Endodermal cell (in vitro differentiated cells): ENCODE measurements at regions not wholly inside any gene's neighbourhood (a gene's known extent, or its start where the extent isn't known, plus 50 kb on each side); places are given as distances from the start of the nearest gene placed in this dataset.

Experiments
- DNase-seq: peaks from one replicate; pipeline ENCODE4 v3.0.0-alpha.2; 2017
- H3K27ac ChIP-seq: 2 replicates; pipeline ENCODE4 v1.5.1; 2013; ENCODE audit warnings: mild to moderate bottlenecking, low read depth, low read length, moderate library complexity
- H3K27me3 ChIP-seq: 2 replicates; pipeline ENCODE4 v1.6.1; 2013; ENCODE audit warnings: mild to moderate bottlenecking, low read length, moderate library complexity; ENCODE audit not compliant: insufficient read depth, control insufficient read depth, poor library complexity, severe bottlenecking
- H3K36me3 ChIP-seq: 2 replicates; pipeline ENCODE4 v1.7.0; 2013; ENCODE audit warnings: mild to moderate bottlenecking, low read length, moderate library complexity; ENCODE audit not compliant: control insufficient read depth, insufficient read depth
- H3K4me1 ChIP-seq: one replicate; pipeline ENCODE4 v1.7.0; 2013; ENCODE audit warnings: low read length; ENCODE audit not compliant: control insufficient read depth, insufficient read depth
- H3K4me3 ChIP-seq: 2 replicates; pipeline ENCODE4 v1.5.1; 2013; ENCODE audit warnings: mild to moderate bottlenecking, low read length, moderate library complexity
- H3K9ac ChIP-seq: 2 replicates; pipeline ENCODE4 v1.6.1; 2013; ENCODE audit warnings: mild to moderate bottlenecking, low read length, moderate library complexity; ENCODE audit not compliant: poor library complexity, severe bottlenecking; ENCODE audit errors: extremely low read depth
- H3K9me3 ChIP-seq: 2 replicates; pipeline ENCODE4 v1.6.1; 2013; ENCODE audit warnings: mild to moderate bottlenecking, low read length, moderate library complexity; ENCODE audit not compliant: control insufficient read depth
- H3K27ac Mint-ChIP-seq: 2 replicates; pipeline ENCODE4 v1.8.0; 2020; ENCODE audit warnings: mixed read lengths
- H3K27me3 Mint-ChIP-seq: 2 replicates; pipeline ENCODE4 v1.8.0; 2021; ENCODE audit warnings: mild to moderate bottlenecking, mixed read lengths; ENCODE audit not compliant: insufficient read depth
- H3K36me3 Mint-ChIP-seq: 2 replicates; pipeline ENCODE4 v1.8.0; 2020; ENCODE audit warnings: low read depth, mixed read lengths
- H3K4me1 Mint-ChIP-seq: 2 replicates; pipeline ENCODE4 v1.8.0; 2020; ENCODE audit warnings: mixed read lengths
- H3K4me3 Mint-ChIP-seq: 2 replicates; pipeline ENCODE4 v1.8.0; 2020; ENCODE audit warnings: mild to moderate bottlenecking, moderate library complexity, mixed read lengths
- H3K9me3 Mint-ChIP-seq: 2 replicates; pipeline ENCODE4 v1.8.0; 2020; ENCODE audit warnings: mild to moderate bottlenecking, mixed read lengths
- WGBS, 2 experiments: methylation state at CpG; one replicate each; pipeline versions ENCODE4 v1.1.5 to v1.1.7; 2013; ENCODE audit warnings: missing lambda C conversion rate in 2 of 2, mixed read lengths in 1 of 2; ENCODE audit not compliant: insufficient coverage in 1 of 2, insufficient read length in 1 of 2; 5-methylcytosine and 5-hydroxymethylcytosine counted together
- TF ChIP-seq, protein P1 (sequence below): fragments of 200-600 bp; sonication (generic); conservative IDR thresholded peaks from 2 replicates; pipeline ENCODE4 v1.5.0; 2021; ENCODE audit warnings: antibody characterized with exemption, mild to moderate bottlenecking

DNA sequence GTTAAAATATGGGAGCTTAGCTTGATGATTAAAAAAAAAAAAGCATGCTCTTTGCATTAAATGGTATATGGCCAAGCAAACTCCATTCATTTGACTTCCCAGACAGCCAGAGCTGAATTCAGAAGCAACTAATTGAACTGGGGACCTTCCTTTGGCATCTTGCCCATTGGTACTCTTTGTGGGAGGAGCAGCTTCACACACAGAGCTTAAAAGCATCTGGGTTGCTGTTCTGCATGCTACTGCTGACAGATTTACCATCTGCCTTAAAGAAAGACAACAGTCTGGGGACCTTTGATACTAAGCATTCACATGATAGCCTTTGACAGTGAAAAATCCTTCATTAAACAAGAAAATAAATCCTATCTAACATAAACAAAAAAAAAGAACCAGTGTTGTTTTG is 977.9 kb downstream of the TMTC2 start:
- no peaks in the 10 kb centered on the region for H3K27me3 Mint-ChIP-seq
- Histone ChIP-seq H3K4me1 (no peaks in the 10 kb centered on the region), H3K27ac (no peak overlapping the region), H3K27me3 (no peaks in the 10 kb centered on the region), H3K4me3 (no peak overlapping the region), H3K9me3 (no peaks in the 10 kb centered on the region), H3K36me3 (no peaks in the 10 kb centered on the region), H3K9ac (no peak overlapping the region)
- no peak overlapping the region for H3K4me3 Mint-ChIP-seq
- no peak overlapping the region for H3K27ac Mint-ChIP-seq
- H3K36me3 Mint-ChIP-seq: no peaks in the 10 kb centered on the region
- H3K9me3 Mint-ChIP-seq: no peaks in the 10 kb centered on the region
- TF ChIP-seq, protein P1, sequence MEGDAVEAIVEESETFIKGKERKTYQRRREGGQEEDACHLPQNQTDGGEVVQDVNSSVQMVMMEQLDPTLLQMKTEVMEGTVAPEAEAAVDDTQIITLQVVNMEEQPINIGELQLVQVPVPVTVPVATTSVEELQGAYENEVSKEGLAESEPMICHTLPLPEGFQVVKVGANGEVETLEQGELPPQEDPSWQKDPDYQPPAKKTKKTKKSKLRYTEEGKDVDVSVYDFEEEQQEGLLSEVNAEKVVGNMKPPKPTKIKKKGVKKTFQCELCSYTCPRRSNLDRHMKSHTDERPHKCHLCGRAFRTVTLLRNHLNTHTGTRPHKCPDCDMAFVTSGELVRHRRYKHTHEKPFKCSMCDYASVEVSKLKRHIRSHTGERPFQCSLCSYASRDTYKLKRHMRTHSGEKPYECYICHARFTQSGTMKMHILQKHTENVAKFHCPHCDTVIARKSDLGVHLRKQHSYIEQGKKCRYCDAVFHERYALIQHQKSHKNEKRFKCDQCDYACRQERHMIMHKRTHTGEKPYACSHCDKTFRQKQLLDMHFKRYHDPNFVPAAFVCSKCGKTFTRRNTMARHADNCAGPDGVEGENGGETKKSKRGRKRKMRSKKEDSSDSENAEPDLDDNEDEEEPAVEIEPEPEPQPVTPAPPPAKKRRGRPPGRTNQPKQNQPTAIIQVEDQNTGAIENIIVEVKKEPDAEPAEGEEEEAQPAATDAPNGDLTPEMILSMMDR: no peak
- no peak for DNase-seq
- no peaks in the 10 kb centered on the region for H3K4me1 Mint-ChIP-seq

DNA sequence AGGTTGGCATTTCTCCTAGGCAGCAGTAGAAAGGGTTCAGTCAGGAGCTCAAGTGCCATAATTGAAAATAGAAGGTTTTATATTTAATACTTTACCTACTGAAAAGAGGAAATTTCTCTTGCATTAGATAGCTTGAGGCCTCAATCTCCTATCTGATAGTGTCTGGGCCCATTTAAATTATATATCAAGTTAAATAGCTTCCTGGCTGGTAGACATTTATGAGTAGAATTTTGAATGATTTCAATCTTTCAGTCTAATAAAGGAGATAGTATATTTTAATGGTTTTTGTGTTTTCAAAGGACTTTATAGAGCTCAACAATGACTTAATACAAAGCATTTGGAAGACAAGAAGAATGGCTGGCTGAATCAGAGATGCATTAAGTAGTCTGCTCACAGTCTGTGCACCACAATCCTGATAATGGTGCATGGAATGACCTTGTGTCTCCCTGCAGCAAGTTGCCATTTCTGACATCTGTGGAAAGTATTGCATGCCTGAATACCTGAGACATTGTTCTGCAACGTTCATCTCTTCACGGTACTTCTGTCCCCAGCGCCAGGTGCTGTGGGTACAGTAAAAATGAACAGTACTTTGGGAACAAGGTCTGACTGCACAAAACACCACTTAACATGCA is 974.1 kb downstream of the TMTC2 start:
- H3K27me3 ChIP-seq: no peaks in the 10 kb centered on the region
- no peak overlapping the region for H3K27ac Mint-ChIP-seq
- no peak overlapping the region for H3K27ac ChIP-seq
- WGBS, 2 experiments: 96% methylated on average over 3 of the region's 3 CpGs; no CpG with 5 or more reads in 1 of the 2 experiments
- no peak for DNase-seq
- TF ChIP-seq, protein P1: no peak
- no peak overlapping the region for H3K4me3 Mint-ChIP-seq
- no peaks in the 10 kb centered on the region for H3K36me3 ChIP-seq
- H3K4me1 Mint-ChIP-seq: no peaks in the 10 kb centered on the region
- no peak overlapping the region for H3K4me3 ChIP-seq
- no peak overlapping the region for H3K9ac ChIP-seq
- H3K4me1 ChIP-seq: no peaks in the 10 kb centered on the region
- H3K9me3 Mint-ChIP-seq: no peaks in the 10 kb centered on the region
- H3K27me3 Mint-ChIP-seq: no peaks in the 10 kb centered on the region
- no peaks in the 10 kb centered on the region for H3K9me3 ChIP-seq
- no peaks in the 10 kb centered on the region for H3K36me3 Mint-ChIP-seq

- H3K27me3 ChIP-seq: no peaks in the 10 kb centered on the region
- H3K36me3 ChIP-seq: no peaks in the 10 kb centered on the region
- no peak overlapping the region for H3K27ac ChIP-seq
- Mint-ChIP-seq H3K9me3 (no peaks in the 10 kb centered on the region), H3K4me1 (no peaks in the 10 kb centered on the region), H3K27ac (no peak overlapping the region), H3K36me3 (no peaks in the 10 kb centered on the region), H3K27me3 (no peaks in the 10 kb centered on the region), H3K4me3 (no peak overlapping the region)
- TF ChIP-seq, protein P1: no peak
- no peaks in the 10 kb centered on the region for H3K9me3 ChIP-seq
- 78 to 88% methylated on average over 2 of the region's 2 CpGs for WGBS, 2 experiments
- no peaks in the 10 kb centered on the region for H3K4me1 ChIP-seq
- no peak overlapping the region for H3K9ac ChIP-seq
- no peak overlapping the region for H3K4me3 ChIP-seq
- no peak for DNase-seq
These were observed 972.6 kb downstream of the TMTC2 start for GRCh38 chr12:83659321-83659720.
